OCI-LY1 (cell line): ENCODE measurements at regions not wholly inside any gene's neighbourhood (a gene's known extent, or its start where the extent isn't known, plus 50 kb on each side); places are given as distances from the start of the nearest gene placed in this dataset.

ENCODE experiments used
- H2AFZ ChIP-seq: fragments of 200-600 bp; sonication (generic), shearing (Covaris generic); 2 replicates; pipeline ENCODE4 v1.6.0; 2014; ENCODE audit warnings: antibody characterized with exemption, mild to moderate bottlenecking, low read length
- H3F3A ChIP-seq: fragments of 200-600 bp; sonication (generic), shearing (Covaris generic); 2 replicates; pipeline ENCODE4 v1.6.0; 2014; ENCODE audit warnings: mild to moderate bottlenecking, antibody characterized with exemption, low read length, moderate library complexity; ENCODE audit not compliant: insufficient read depth
- H3K27ac ChIP-seq: fragments of 200-600 bp; sonication (generic); 2 replicates; pipeline ENCODE4 v1.5.1; 2014; ENCODE audit warnings: low read length, mixed run types, mild to moderate bottlenecking, low read depth; ENCODE audit not compliant: poor library complexity, severe bottlenecking
- H3K27me3 ChIP-seq: fragments of 200-600 bp; sonication (generic); 2 replicates; pipeline ENCODE4 v1.6.0; 2014; ENCODE audit warnings: antibody characterized with exemption, mild to moderate bottlenecking, low read length, moderate library complexity; ENCODE audit not compliant: insufficient read depth
- H3K36me3 ChIP-seq: fragments of 200-600 bp; sonication (generic); 2 replicates; pipeline ENCODE4 v1.6.1; 2014; ENCODE audit warnings: mild to moderate bottlenecking, antibody characterized with exemption, low read length, moderate library complexity, mixed read lengths; ENCODE audit not compliant: insufficient read depth
- H3K4me1 ChIP-seq: fragments of 200-600 bp; sonication (generic); 2 replicates; pipeline ENCODE4 v1.5.1; 2014; ENCODE audit warnings: mild to moderate bottlenecking, low read length, moderate library complexity; ENCODE audit not compliant: insufficient read depth, severe bottlenecking
- H3K4me2 ChIP-seq: fragments of 200-600 bp; sonication (generic), shearing (Covaris generic); 2 replicates; pipeline ENCODE4 v1.6.1; 2014; ENCODE audit warnings: low read length
- H3K4me3 ChIP-seq: fragments of 200-600 bp; sonication (generic); 2 replicates; pipeline ENCODE4 v1.5.1; 2014; ENCODE audit warnings: low read length, low read depth, mild to moderate bottlenecking, mixed read lengths; ENCODE audit not compliant: poor library complexity, severe bottlenecking
- H3K79me2 ChIP-seq: fragments of 200-600 bp; shearing (Covaris generic); 2 replicates; pipeline ENCODE4 v1.6.1; 2016; ENCODE audit warnings: mixed run types, low read length, mixed read lengths; ENCODE audit not compliant: insufficient read depth
- H3K9ac ChIP-seq: fragments of 200-600 bp; sonication (generic), shearing (Covaris generic); 2 replicates; pipeline ENCODE4 v1.6.1; 2014; ENCODE audit warnings: mild to moderate bottlenecking, low read length, mixed read lengths
- H3K9me2 ChIP-seq: fragments of 200-600 bp; sonication (generic), shearing (Covaris generic); 2 replicates; pipeline ENCODE4 v1.6.1; 2014; ENCODE audit warnings: low read depth, mild to moderate bottlenecking, low read length, mixed read lengths
- H3K9me3 ChIP-seq: fragments of 200-600 bp; shearing (Covaris generic); 2 replicates; pipeline ENCODE4 v1.6.1; 2014; ENCODE audit warnings: low read length, mixed read lengths
- H4K20me1 ChIP-seq: fragments of 200-600 bp; sonication (generic), shearing (Covaris generic); 2 replicates; pipeline ENCODE4 v1.6.0; 2016; ENCODE audit warnings: mild to moderate bottlenecking, low read length; ENCODE audit not compliant: insufficient read depth
- CTCF ChIP-seq: fragments of 200-600 bp; sonication (generic), shearing (Covaris generic); IDR thresholded peaks from 2 replicates; pipeline ENCODE4 v1.5.1; 2017; ENCODE audit warnings: mild to moderate bottlenecking, antibody characterized with exemption, low read length, moderate library complexity, mixed read lengths
- EZH2 ChIP-seq: fragments of 200-600 bp; sonication (generic), shearing (Covaris generic); IDR thresholded peaks from 2 replicates; pipeline ENCODE4 v1.8.0; 2017; ENCODE audit warnings: borderline replicate concordance, mixed run types, mild to moderate bottlenecking, antibody characterized with exemption, low read length, moderate library complexity, mixed read lengths

- no peak overlapping the region for H3K27ac ChIP-seq
- TF ChIP-seq EZH2 = no peak
- TF ChIP-seq CTCF = no peak
- no peak overlapping the region for H2AFZ ChIP-seq
- H3K36me3 ChIP-seq = no peaks in the 10 kb centered on the region
- no peaks in the 10 kb centered on the region for H3K79me2 ChIP-seq
- H3K9me2 ChIP-seq = no peaks in the 10 kb centered on the region
- H3K4me3 ChIP-seq = no peak overlapping the region
- no peaks in the 10 kb centered on the region for H4K20me1 ChIP-seq
- peaks cover 5% of the 10 kb centered on the region; the same call in 1 of the 2 replicates for H3K27me3 ChIP-seq
- H3K9me3 ChIP-seq = 0 out of 2 replicates have a peak, but pooled peaks cover 4% of the 10 kb centered on the region
- H3K4me1 ChIP-seq = no peaks in the 10 kb centered on the region
- H3K9ac ChIP-seq = no peak overlapping the region
- no peaks in the 10 kb centered on the region for H3F3A ChIP-seq
- H3K4me2 ChIP-seq = no peak overlapping the region
Observed at GRCh38 chr3:193908181-193908744, 227.7 kb upstream of the HES1 start.

GRCh38 chr3:193909387-193909786, 226.6 kb upstream of the HES1 start:
- no peak overlapping the region for H3K27ac ChIP-seq

GRCh38 chr3:193910310-193910709, 225.6 kb upstream of the HES1 start:
- Histone ChIP-seq H3K4me2 (no peak overlapping the region), H3K4me1 (no peaks in the 10 kb centered on the region), H2AFZ (no peak overlapping the region), H3K36me3 (no peaks in the 10 kb centered on the region), H4K20me1 (no peaks in the 10 kb centered on the region), H3K9me3 (0 out of 2 replicates have a peak, but pooled peaks cover 4% of the 10 kb centered on the region), H3K4me3 (no peak overlapping the region), H3K9me2 (no peaks in the 10 kb centered on the region), H3F3A (no peaks in the 10 kb centered on the region), H3K27ac (no peak overlapping the region), H3K9ac (no peak overlapping the region), H3K27me3 (peaks cover 5% of the 10 kb centered on the region; the same call in 1 of the 2 replicates), H3K79me2 (no peaks in the 10 kb centered on the region)
- TF ChIP-seq CTCF (no peak), EZH2 (no peak)

More at GRCh38 chr3:193909387-193909786, 226.6 kb upstream of the HES1 start:
- Histone ChIP-seq H3K79me2 (no peaks in the 10 kb centered on the region), H3K9me3 (0 out of 2 replicates have a peak, but pooled peaks cover 4% of the 10 kb centered on the region), H3K4me2 (no peak overlapping the region), H3K27me3 (peaks cover 5% of the 10 kb centered on the region; the same call in 1 of the 2 replicates), H3K9ac (no peak overlapping the region), H3K9me2 (no peaks in the 10 kb centered on the region), H4K20me1 (no peaks in the 10 kb centered on the region), H3K4me3 (no peak overlapping the region), H3K36me3 (no peaks in the 10 kb centered on the region), H3K4me1 (no peaks in the 10 kb centered on the region), H3F3A (no peaks in the 10 kb centered on the region), H2AFZ (no peak overlapping the region)
- TF ChIP-seq EZH2 = no peak
- no peak for TF ChIP-seq CTCF
